Neural cell (in vitro differentiated cells): ENCODE measurements at regions not wholly inside any gene's neighbourhood (a gene's known extent, or its start where the extent isn't known, plus 50 kb on each side); places are given as distances from the start of the nearest gene placed in this dataset.

ENCODE experiments used
- EP300 ChIP-seq: fragments of 450-650 bp; conservative IDR thresholded peaks from 2 replicates; pipeline ENCODE4 v1.6.1; 2014; ENCODE audit warnings: antibody characterized with exemption, mild to moderate bottlenecking, moderate library complexity; ENCODE audit not compliant: poor library complexity, severe bottlenecking
- EZH2 ChIP-seq: fragments of 200-600, 300-800 bp; shearing (Covaris generic), sonication (generic); IDR thresholded peaks from 2 replicates; pipeline ENCODE4 v1.6.1; 2014; ENCODE audit warnings: antibody characterized with exemption, low read length, borderline replicate concordance, mild to moderate bottlenecking; ENCODE audit not compliant: insufficient read depth, poor library complexity, severe bottlenecking
- MXI1 ChIP-seq: fragments of 450-650 bp; conservative IDR thresholded peaks from 2 replicates; pipeline ENCODE4 v1.6.1; 2014; ENCODE audit warnings: antibody characterized with exemption, mild to moderate bottlenecking; ENCODE audit not compliant: poor library complexity, severe bottlenecking
- POLR2AphosphoS5 ChIP-seq: IDR thresholded peaks from 2 replicates; pipeline ENCODE4 v1.6.1; 2012
- RAD21 ChIP-seq: fragments of 450-650 bp; conservative IDR thresholded peaks from 2 replicates; pipeline ENCODE4 v1.6.1; 2014; ENCODE audit warnings: antibody characterized with exemption, mild to moderate bottlenecking, moderate library complexity
- REST ChIP-seq: IDR thresholded peaks from 2 replicates; pipeline ENCODE4 v1.6.1; 2012; ENCODE audit warnings: borderline replicate concordance
- SMC3 ChIP-seq: fragments of 450-650 bp; conservative IDR thresholded peaks from 2 replicates; pipeline ENCODE4 v1.6.1; 2014; ENCODE audit warnings: antibody characterized with exemption, mild to moderate bottlenecking, moderate library complexity; ENCODE audit not compliant: poor library complexity
- TAF1 ChIP-seq: IDR thresholded peaks from 2 replicates; pipeline ENCODE4 v1.6.1; 2012; ENCODE audit warnings: low read depth
- TF ChIP-seq, protein P1 (sequence below): fragments of 450-650 bp; IDR thresholded peaks from 2 replicates; pipeline ENCODE4 v1.5.1; 2014; ENCODE audit warnings: antibody characterized with exemption, mild to moderate bottlenecking, moderate library complexity; ENCODE audit not compliant: poor library complexity, severe bottlenecking

GRCh38 chr11:79594834-79595233, 154.0 kb upstream of the TENM4 start:
- TF ChIP-seq REST (no peak), EP300 (no peak), EZH2 (no peak), MXI1 (no peak), TAF1 (no peak), POLR2AphosphoS5 (no peak), RAD21 (no peak), SMC3 (no peak)
- TF ChIP-seq, protein P1, sequence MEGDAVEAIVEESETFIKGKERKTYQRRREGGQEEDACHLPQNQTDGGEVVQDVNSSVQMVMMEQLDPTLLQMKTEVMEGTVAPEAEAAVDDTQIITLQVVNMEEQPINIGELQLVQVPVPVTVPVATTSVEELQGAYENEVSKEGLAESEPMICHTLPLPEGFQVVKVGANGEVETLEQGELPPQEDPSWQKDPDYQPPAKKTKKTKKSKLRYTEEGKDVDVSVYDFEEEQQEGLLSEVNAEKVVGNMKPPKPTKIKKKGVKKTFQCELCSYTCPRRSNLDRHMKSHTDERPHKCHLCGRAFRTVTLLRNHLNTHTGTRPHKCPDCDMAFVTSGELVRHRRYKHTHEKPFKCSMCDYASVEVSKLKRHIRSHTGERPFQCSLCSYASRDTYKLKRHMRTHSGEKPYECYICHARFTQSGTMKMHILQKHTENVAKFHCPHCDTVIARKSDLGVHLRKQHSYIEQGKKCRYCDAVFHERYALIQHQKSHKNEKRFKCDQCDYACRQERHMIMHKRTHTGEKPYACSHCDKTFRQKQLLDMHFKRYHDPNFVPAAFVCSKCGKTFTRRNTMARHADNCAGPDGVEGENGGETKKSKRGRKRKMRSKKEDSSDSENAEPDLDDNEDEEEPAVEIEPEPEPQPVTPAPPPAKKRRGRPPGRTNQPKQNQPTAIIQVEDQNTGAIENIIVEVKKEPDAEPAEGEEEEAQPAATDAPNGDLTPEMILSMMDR = no peak
